ENCODE measurements at regions not wholly inside any gene's neighbourhood (a gene's known extent, or its start where the extent isn't known, plus 50 kb on each side); places are given as distances from the start of the nearest gene placed in this dataset.
"Not testable (repeated sequence)": the region's sequence is repeated elsewhere in the genome, so short reads cannot be mapped to it uniquely, and the experiment has no call there.

DNA sequence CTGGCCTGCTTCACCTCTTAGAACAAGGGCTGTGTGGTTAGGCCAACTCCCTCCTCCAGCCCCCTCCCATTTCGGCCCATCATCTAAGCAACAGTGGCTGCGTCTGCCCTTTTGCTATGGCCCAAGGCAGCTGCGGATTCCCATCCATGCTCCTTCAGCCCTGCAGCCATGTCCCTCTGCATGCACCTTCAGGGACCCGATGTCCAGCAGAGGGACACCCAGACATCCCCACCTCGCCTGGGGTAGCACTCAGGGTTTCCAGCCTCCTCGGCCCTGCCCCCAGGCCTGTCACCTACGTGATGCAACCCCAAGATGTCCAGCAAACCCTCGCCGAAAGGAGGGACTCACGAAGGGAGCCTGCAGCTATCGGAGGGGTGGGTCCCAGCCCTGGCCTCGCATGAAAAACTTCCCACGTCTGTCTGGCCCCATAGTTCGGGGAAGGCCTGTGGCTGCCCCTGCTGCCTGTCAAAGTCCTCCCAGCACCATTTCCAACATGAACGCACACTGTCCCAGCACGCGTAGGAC is 194.4 kb downstream of the CTTN start:
- DNase-seq (ENCODE audit: low read depth in 2 of 2) = no peak

DNA sequence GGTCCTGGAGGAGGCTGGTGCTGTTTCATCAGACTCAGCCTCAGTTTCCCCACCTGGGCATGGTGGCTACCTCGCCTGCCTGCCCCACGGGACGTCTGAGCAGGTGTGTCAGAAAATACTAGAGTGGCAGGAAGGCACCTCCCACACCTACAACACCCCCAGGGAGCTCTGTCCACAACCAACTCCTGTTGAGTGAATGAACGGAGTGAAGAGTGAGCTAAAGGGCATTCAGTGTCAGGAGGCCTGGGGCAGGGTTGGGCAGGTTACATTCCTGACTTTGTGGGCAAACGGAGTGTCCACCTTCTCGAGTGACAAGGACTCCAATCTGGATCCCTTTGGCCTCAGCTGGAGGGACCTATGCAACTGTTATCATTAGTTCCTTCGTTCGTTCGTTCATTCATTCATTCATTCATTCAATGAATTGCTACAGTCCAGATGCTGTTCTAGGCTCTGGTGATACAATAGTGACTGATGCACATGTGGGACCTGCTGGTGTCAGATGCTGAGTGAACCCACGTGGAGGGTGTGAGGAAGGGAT is 195.2 kb downstream of the CTTN start:
- no peak for DNase-seq (ENCODE audit: low read depth in 2 of 2)

DNA sequence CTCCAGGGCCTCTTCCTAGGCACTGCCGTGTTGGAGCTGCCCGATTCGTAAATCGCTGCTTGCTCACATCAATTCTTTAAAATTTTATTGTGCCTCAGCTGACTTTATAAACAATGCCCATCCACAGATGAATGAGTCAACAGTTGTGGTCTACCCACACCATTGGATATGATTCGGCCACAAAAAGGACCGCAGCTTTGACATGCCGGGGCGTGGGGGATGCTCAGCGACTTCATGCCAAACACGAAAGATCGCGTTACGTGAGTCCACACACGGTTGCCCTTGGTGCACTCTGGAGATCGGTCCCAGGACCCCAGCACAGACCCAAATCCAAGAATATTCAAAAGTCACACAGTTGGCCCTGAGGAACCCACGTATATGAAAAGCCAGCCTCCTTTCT is 195.7 kb downstream of the CTTN start:
- no peak for DNase-seq (ENCODE audit: low read depth in 2 of 2)

DNA sequence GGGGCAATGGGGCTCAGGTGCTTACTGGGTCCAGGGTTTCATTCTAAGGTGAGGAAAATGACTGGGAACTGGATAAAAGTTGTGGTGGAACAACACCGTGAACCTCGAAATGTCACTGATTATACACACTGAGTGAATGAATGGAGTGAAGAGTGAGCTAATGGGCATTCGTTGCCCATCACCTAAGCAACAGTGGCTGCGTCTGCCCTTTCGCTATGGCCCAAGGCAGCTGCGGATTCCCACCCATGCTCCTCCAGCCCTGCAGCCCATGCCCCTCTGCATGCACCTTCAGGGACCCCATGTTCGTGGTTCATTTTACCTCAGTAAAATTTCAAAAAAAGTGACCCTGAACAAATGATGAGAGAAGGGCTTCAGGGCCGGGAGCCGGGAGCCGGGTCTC is 196.3 kb downstream of the CTTN start:
- no peak for DNase-seq (ENCODE audit: low read depth in 2 of 2)

DNA sequence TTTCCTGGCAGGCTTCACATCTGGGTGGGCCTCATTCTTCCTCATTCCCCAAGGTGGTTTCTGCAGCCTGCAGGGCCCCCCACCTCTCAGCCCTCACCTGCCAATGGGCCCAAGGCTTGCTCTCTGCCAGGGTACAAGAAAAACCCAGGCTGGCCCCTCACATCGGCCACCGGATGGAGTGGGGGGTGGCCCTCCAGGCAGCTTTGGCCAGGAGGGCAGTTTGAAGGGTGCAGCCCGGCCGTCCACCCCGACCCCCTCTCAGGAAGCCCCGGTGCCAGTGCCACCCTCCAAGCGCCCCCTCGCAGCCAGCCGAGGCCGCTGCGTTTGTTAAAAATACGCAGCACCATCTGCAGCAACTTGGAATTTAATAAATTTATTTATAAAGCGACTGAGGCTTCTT is 196.7 kb downstream of the CTTN start:
- no peak for DNase-seq (ENCODE audit: low read depth in 2 of 2)

DNA sequence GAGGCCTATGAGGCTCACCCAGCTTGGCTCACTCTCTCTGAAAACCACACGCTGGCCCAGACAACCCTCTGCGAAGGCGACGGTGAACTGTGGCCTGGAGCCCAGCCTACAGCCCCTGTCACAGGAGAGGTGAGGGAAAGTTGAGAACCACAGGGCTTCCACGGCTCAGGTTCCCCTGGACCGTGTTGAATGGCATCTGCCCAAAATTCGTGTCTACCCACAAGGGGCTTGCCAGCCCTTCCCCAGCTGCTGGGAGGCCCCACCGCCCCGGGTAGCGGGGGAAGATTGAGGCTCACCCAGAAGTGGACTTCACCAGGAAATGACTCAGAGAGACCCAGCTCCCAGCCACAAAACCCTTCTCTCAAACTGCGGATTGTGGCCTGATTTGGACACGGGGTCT is 197.1 kb downstream of the CTTN start:
- DNase-seq (ENCODE audit: low read depth in 2 of 2) = no peak

DNA sequence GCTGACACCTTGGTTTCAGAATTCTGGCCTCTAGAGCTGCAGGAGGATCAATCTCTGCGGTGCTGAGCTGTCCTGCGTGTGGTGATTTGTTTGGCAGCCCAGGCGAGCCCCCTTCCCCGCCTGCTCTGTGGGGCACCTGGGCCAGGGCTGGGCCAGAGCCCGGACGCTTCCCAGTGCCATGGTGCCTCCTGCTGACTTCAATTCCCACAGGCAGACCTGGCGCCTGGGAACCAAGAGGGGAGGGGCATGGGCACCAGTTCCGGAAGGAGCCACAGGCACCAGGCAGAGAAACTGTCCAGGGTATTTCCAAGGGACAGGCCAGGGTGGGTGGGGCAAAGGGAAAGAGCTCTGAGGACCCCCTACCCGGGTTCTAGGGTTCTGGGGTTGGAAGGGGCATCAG is 197.8 kb downstream of the CTTN start:
- no peak for DNase-seq (ENCODE audit: low read depth in 2 of 2)

DNA sequence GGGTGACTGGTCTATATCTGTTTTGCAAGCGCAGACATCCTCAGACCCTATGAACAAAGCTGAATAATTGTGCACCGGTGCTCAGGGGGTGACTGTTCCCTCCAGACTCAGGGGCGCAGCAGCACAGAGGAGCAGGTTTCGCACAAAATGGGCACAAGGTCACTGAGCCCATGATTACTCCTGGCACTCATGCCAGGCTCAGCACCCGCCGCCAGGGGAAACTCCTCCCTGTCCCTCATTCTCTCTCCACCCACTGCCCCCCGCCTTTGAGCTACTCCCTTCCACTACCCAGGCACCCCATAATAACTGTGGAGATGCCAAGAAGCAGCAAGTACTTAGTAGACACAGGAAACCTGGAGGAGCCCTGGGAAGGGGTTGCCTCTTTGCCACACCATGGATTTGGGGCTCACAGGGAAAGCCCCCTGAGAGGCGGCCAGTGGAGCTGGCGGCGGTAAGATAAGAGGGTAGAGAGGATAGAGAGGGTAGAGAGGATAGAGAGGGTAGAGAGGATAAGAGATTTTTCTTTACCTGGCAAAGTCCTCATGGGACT is 198.8 kb downstream of the CTTN start:
- no peak for DNase-seq (ENCODE audit: low read depth in 2 of 2)

DNA sequence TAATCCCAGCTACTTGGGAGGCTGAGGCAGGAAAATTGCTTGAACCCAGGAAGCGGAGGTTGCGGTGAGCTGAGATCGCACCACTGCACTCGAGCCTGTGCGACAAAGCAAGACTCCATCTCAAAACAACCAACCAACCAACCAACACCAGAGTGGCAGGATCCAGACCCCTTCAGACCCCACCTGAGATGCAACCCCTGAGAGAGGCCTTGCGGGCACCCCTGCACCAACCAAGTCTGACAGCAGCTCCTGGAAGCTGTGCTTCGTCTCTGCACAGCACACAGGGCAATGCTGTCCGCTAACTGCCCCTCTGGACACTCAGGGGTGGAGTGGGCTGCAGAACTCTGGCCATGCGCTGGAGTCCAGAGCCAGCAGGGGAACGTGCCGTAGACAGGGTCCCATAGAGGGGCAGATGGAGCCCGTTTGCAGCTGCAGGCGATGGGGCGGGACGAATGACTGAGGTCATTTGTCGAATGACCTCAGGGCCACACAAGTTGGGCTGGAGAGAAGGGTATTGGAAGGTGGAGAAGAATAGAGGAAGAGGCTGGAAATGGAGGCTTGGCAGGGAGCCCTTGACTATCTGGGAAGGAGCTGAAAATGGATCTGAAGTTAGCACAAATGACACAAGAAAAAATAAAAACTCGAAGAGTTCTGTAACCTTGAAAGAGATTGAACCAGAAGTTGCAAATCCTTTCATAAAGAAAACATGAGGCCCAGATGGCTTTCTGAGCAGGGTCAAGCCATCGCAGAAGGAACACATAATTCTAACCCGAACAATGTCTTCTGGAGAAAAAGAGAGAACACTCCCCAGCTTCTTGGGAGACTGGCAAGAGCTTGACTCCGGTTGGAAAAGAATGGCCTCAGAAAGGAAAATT is 199.7 kb downstream of the CTTN start:
- no peak for DNase-seq (ENCODE audit: low read depth in 2 of 2)

DNA sequence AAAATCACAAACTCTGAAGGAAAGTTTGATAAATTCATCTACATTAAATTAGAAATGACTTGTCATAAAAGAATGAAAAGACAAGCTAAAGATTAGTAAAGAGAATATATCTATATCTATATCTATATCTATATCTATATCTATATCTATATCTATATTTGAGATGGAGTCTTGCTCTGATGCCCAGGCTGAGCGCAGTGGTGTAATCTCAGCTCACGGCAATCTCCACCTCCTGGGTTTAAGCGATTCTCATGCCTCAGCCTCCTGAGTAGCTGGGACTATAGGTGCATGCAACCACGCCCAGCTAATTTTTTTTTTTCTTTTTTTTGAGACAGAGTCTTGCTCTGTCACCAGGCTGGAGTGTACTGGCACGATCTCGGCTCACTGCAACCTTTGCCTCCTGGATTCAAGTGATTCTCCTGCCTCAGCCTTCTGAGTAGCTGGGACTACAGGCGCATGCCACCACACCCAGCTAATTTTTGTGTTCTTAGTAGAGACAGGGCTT is 202.6 kb downstream of the CTTN start:
- DNase-seq (ENCODE audit: low read depth in 2 of 2) = not testable (repeated sequence)

DNA sequence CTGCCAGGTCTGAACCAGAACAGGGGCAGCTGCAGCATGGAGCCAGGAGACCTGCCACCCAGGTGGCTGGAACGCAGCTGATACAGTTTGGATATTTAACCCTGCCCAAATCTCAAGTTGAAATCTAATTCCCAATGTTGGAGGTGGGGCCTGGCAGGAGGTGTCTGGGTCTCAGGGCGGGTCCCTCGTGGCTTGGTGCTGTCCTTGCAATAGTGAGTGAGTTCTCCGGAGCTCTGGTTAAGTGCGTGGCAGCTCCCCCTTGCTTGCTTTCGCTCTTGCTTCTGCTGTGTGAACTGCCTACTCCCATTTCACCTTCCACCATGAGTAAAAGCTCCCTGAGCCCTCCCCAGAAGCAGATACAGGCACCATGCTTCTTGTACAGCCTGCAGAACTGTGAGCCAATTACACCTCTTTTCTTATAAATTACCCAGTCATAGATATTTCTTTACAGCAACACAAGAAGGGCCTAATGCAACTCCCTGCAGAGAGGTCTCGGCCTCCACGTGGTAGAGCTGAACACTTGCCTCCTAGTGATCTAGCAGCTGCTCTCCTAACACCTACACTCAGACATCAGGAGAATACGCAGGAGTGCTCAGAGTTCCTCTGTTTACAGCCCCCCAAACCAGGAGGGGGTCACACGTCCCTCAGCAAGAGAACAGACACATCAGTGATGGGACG is 203.7 kb downstream of the CTTN start:
- no peak for DNase-seq (ENCODE audit: low read depth in 2 of 2)

DNA sequence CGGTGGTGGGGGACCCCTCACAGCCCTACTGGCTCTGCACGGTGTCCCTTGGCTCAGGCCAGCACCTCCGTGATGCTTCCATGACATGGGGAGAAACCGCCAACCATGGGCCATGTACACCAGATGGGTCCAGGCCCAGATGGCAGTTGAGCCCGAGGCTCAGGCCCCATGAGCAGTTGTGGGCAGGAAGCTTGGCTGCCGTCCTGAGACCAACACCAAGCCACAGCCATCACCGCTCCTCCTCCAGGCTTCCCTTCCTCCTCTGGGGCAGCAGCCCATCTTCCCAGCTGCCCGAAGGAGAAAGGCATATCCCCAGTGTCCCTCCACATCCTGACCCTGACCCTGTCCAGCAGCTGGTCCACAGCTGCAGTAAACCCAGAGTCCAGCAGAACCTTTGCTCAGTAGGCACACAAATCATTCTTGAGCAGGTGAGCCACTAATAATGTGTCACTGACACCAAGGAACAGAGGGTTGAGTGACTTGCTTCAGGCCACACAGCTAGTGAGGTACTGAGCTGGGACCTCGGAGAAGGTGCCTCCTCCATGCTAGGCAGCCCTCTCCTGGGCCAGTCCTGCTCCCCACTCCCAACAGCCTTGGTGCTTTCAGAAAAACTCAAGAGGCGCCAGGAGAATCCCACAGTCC is 204.9 kb downstream of the CTTN start:
- DNase-seq (ENCODE audit: low read depth in 2 of 2) = no peak

DNA sequence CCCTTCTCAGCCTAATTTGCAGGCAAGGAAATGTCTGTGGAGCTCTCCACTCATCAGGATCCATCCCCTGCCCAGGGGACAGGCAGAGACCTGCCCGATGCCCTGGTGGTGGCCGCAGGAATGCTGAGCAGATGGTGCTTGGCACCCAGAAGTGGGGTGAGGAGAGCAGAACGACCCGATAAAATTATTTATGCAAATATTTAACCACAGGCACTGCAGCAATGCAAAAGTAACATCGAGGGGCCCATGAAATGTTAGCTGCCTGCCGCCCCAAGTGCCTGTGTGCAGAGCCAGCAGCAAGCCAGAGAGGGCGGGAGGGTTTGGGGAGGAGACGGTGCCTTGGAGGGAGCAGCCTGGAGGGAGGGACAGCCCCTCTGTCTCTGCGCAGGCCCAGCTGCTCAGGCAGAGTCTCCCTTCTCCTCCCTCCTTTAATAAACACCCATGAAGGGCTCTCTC is 205.5 kb downstream of the CTTN start:
- DNase-seq (ENCODE audit: low read depth in 2 of 2) = no peak

DNA sequence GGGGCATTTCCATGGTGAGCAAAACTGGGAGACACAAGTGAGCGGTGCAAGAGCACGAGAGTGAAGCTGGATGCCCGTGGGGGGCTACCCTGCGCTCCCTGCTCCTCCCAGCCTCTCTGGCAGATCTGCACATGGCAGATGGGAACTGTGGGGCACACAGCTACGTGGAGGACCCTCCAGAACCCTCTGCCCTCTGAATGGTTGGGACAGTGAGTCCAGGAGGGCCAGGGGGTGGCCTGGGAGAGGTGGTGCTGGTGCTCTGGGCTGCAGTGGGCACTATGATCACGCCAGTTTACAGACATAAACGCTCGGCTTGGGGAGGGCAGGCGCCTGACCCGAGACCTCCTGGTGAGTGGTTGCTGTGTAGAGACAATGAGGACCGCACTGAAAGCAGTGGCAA is 205.9 kb downstream of the CTTN start:
- DNase-seq (ENCODE audit: low read depth in 2 of 2) = no peak

DNA sequence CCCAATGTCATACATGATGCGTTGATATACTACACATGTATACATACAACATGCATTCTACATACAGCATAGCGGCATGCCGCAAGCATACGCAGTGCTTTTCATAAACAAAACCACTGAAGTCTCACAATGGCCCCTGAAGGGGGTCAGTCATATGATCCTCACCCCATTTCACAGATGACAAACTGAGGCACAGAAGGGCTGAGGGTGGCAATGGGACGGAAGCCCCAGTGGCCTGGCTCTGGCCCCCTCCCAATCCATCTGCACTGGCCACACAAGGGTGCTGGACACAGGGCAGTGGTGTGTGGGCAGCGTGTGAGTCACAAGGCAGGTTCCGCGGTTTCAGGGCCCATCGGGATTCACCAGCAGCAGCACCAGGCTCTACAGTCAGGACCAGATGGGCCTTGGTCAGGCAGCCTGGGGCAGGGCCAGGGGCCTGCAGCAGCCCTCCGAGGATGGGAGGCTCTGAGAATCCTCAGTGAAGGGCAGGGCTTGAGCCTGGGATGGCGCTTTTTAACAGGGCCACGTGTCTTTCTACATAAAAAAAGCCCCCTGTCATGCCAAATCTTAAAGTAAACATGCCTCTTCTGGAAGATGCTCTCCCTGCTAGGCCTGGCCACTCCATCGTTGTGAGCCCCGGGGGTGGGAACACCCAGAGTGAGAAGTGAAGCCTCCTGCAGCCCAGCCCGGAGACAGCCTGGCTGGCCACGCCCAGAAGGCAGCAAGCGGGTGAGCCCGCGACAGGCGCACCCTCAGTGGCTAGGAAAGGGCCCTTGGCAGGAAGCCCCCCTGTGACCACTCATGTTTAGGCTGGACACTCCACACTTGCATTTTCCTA is 206.5 kb downstream of the CTTN start:
- DNase-seq (ENCODE audit: low read depth in 2 of 2) = no peak

DNA sequence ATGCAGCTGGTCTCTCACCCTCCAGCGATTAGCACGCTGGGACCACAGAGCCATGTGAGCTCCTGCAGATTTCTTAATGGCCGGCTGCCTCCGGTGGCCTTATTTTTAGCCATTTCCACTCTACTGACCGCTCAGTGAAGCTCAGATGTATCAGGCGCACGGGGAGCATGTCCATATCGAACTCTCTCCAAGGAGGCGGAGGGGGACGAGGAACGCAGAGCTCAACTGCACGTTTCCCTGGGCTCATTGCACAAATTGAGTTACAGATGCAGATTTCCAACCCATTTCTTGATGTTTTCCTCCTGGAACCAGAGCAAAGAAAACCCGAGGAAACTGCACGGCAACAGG is 207.1 kb downstream of the CTTN start:
- no peak for DNase-seq (ENCODE audit: low read depth in 2 of 2)

DNA sequence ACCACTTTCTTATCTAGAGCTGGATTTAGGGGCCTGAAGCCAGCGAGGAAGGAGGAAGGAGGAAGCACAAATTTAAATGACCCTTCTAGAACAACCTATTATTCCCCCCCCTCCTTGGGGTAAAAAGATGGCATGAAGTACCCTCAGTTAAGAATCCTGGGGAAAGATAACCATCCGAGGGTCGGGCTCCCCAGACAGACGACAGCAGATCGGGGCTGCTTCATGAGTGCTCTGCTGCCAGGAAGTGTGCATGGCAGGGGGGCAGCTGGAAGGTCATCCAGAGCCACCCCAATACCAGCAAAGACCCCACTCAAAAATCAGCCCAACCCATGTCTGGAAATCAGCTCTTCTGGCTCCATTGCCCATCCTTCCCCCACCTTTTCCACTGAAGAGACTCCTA is 207.5 kb downstream of the CTTN start:
- DNase-seq (ENCODE audit: low read depth in 2 of 2) = no peak

DNA sequence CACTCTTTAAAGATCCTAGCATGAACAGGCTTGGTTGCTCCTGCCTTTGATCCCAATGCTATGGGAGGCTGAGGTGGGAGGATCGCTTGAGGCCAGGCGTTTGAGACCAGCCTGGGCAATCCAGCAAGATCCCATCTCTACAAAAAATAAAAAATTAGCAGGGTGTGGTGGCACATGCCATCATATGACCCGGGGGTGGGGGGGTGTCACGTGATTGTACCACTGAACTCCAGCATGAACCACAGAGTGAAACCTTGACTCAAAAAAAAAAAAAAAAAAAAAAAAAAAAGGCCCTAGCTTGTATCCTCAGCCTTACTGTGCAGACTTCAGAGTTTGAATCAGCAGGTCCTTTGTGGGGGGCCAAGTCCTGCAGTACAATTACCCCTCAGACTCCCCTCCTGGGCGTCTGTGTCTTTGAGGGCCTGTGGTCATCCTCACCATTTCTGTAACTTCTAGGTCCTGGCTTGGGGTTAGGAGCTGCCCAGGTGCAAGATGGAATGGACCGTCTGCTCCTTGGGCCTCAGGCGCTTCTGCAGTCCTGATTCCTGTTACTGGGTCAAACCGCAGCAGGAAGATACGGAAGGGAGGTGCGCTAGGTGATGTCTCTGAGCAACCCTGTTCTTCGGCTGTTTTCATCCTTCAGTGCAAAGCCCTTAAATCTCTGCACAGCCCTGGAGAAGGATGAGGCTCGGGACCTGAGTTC is 208.1 kb downstream of the CTTN start:
- DNase-seq (ENCODE audit: low read depth in 2 of 2) = no peak

DNA sequence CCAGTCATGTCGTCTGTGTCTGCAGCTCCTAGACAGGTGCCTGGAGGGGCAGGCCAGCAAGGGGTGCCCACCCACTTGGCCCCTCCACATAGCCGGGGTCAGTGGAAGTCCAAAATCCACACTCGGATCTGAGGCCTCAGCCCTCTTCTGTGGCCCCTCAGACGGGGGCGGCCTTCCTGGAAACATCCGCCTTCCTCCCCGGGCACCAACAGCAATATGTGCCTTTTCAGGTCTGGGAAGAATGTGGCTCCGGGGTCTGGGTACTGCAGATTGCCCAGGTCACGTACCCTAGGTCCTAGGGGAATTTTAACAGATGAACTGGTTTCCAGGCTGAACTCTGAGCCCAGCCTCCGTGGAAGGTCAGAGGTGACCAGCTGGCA is 208.6 kb downstream of the CTTN start:
- no peak for DNase-seq (ENCODE audit: low read depth in 2 of 2)

DNA sequence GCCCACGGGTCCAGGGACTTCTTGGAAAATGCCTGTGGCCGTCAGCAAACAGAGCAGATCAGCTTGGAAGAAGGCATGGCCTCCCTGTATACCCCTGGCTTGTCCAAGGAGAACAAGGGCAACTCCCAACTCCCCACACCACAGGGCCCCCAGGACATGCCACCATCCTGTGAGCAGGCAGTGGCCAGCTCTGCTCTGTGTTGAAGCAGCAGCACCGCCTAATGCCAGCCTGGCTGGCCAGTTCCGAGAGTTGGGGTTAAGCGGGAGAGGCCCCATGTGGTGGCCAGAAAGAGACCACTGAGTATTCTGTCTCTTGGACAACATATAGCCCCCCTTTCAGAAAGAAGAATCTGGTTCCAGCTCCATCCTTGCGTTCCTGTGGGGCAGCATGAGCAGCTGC is 209.2 kb downstream of the CTTN start:
- no peak for DNase-seq (ENCODE audit: low read depth in 2 of 2)
